Ascending aorta (tissue), 2 donors: ENCODE measurements at regions not wholly inside any gene's neighbourhood (a gene's known extent, or its start where the extent isn't known, plus 50 kb on each side); places are given as distances from the start of the nearest gene placed in this dataset.

Source experiments
- DNase-seq, 2 donors: peaks; one replicate each; pipeline ENCODE4 v3.0.0-alpha.2; 2019; ENCODE audit warnings: low spot score in 2 of 2
- H3K27ac ChIP-seq, 2 donors: fragments of 200-600 bp; sonication (generic); one replicate each; pipeline ENCODE4 v1.5.1; 2016 to 2017; ENCODE audit warnings: mild to moderate bottlenecking in 1 of 2
- H3K27me3 ChIP-seq: fragments of 200-600 bp; sonication (generic); one replicate; pipeline ENCODE4 v1.5.1; 2017
- H3K36me3 ChIP-seq, 2 donors: fragments of 200-600 bp; sonication (generic); one replicate each; pipeline ENCODE4 v1.5.1; 2016
- H3K4me1 ChIP-seq, 2 donors: fragments of 200-600 bp; sonication (generic); one replicate each; pipeline ENCODE4 v1.5.1; 2016 to 2017; ENCODE audit warnings: mild to moderate bottlenecking in 1 of 2
- H3K4me3 ChIP-seq, 2 donors: fragments of 200-600 bp; sonication (generic); one replicate each; pipeline ENCODE4 v1.5.1; 2016 to 2017; ENCODE audit warnings: mild to moderate bottlenecking in 1 of 2
- H3K9me3 ChIP-seq, 2 donors: fragments of 200-600 bp; sonication (generic); one replicate each; pipeline ENCODE4 v1.5.1; 2016
- intact Hi-C: fragments of 100-400 bp; cut with DNase I; formaldehyde crosslinking; loops from one replicate; pipeline ENCODE4 v1.15.1; 2023
- TF ChIP-seq, protein P1 (sequence below), 3 experiments: fragments of 200-600 bp in 2 of 3; fragments of 450-650 bp in 1 of 3; sonication (generic) in 2 of 3; IDR thresholded peaks; one replicate each; pipeline ENCODE4 v1.5.1; 2016 to 2019; ENCODE audit warnings: antibody characterized with exemption in 3 of 3, mild to moderate bottlenecking in 1 of 3, moderate library complexity in 1 of 3

DNA sequence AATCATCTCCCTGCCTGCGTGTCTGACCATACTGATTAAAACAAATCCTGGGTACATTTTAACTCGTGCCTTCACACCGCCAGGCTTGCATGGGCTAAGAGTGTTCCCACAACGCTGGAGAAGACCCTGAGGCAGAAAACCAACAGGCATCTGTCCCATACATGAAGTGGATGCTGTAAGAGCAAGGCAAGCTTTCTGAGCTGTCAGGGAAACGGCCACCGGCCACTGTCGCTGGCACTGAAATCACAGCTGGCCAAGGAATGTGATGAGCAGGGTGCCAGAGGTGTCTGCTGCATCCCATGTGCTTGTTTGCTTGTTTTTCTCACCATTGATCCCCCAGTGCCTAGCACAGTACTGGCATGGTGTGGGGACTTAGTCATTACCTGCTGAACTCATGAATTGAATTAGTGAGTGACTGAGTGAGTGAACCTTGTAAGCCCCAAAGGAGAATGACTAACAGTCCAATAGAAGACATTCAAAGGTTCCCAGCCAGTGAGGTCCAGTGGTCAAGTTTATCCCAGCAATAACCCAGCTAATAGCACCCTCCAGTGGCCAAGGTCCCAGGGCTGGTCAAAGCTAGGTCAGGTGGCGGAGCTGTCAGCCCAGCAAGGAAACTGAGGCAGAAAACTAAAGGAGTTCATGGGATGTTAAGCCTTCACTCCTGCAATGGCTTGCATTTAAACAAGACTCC lies 92.7 kb upstream of the CDH5 start:
- no peak for DNase-seq
- Histone ChIP-seq H3K4me3 (no peak overlapping the region), H3K27me3 (no peaks in the 10 kb centered on the region), H3K4me1 (no peaks in the 10 kb centered on the region), H3K36me3 (no peaks in the 10 kb centered on the region), H3K9me3 (no peaks in the 10 kb centered on the region), H3K27ac (no peak overlapping the region)
- TF ChIP-seq, protein P1, sequence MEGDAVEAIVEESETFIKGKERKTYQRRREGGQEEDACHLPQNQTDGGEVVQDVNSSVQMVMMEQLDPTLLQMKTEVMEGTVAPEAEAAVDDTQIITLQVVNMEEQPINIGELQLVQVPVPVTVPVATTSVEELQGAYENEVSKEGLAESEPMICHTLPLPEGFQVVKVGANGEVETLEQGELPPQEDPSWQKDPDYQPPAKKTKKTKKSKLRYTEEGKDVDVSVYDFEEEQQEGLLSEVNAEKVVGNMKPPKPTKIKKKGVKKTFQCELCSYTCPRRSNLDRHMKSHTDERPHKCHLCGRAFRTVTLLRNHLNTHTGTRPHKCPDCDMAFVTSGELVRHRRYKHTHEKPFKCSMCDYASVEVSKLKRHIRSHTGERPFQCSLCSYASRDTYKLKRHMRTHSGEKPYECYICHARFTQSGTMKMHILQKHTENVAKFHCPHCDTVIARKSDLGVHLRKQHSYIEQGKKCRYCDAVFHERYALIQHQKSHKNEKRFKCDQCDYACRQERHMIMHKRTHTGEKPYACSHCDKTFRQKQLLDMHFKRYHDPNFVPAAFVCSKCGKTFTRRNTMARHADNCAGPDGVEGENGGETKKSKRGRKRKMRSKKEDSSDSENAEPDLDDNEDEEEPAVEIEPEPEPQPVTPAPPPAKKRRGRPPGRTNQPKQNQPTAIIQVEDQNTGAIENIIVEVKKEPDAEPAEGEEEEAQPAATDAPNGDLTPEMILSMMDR (IDR thresholded peaks at IDR 0.05) = no peak
- intact Hi-C loops = no loop called here

DNA sequence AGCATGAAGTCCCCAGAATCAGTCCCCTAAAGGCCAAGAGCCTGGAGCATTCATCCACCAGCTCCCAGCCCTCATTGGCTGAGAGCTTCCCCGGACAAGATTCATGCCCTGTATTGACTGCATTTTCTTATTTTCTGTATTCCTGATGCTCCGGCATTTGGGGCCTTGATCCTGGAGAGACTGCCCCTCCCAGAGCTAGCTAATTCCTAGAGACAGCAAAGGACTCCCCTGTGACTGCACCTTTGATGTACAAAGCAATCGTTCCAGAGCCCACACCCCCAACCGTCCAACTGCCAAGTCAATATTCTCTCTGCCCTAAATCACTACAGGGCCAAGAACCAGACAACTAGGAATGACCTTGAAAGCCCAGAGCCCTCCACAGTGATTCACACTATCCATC lies 93.4 kb upstream of the CDH5 start:
- TF ChIP-seq, protein P1 (IDR thresholded peaks at IDR 0.05) = no peak

GRCh38 chr16:66272461-66272860 lies 94.0 kb upstream of the CDH5 start:
- Histone ChIP-seq H3K27me3 (no peaks in the 10 kb centered on the region), H3K4me1 (no peaks in the 10 kb centered on the region), H3K4me3 (no peak overlapping the region), H3K27ac (no peak overlapping the region), H3K36me3 (no peaks in the 10 kb centered on the region), H3K9me3 (no peaks in the 10 kb centered on the region)
- TF ChIP-seq, protein P1 (IDR thresholded peaks at IDR 0.05) = no peak
- intact Hi-C loops = no loop called here
- no peak for DNase-seq

More for the DNA sequence above, 93.4 kb upstream of the CDH5 start:
- Histone ChIP-seq H3K9me3 (no peaks in the 10 kb centered on the region), H3K4me1 (no peaks in the 10 kb centered on the region), H3K4me3 (no peak overlapping the region), H3K27me3 (no peaks in the 10 kb centered on the region), H3K27ac (no peak overlapping the region), H3K36me3 (no peaks in the 10 kb centered on the region)
- no peak for DNase-seq
- intact Hi-C loops = no loop called here

DNA sequence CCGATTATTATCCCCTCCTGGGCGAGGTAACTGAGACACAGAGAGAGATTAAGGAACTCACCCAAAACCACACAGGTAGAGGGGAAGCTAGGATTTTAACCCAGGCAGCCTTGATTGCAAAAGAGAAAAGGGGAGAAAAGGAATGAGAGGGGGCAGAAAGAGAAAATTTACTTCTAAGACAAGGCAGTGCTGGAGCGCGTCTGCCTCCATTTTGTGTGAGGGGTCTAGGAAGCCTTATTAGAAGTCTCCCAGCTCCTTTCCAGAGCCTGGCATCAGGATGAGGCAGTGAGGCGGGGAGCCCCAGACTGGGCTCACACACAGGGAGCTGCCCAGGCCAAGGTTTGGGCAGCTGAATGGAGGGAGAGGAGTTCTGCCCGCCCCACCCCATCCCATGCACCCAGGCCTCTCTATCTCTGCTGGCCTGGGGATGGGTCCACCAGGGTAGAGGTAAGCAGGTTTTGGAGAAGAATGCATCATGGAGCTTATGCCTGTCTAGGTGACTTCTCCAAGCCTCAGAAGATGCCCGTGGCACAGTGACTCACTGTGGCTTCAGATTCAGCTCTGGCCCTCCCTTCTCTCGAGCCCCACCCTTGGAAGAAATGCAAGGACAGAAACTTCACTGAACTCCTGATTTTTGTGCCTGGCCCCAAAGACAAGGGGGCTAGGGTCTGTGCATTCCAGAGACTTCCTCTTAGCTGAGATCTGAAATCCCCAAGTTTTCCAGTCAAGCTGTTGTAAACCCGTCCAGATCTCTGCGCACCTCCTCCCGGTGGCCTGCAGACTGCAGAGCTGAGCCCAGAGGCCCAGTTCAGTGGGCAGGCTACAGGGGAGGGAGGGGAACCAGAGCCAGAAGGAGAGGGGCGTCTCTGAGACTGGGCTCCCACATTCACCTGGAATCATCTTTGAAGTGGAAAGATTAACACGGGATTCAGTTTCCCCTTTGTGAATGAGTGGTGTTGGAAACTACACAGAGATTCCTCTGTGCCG lies 95.1 kb upstream of the CDH5 start:
- no peaks in the 10 kb centered on the region for H3K9me3 ChIP-seq
- H3K4me3 ChIP-seq = no peak overlapping the region
- no peaks in the 10 kb centered on the region for H3K36me3 ChIP-seq
- DNase-seq = no peak
- TF ChIP-seq, protein P1 (IDR thresholded peaks at IDR 0.05) = no peak
- no peak overlapping the region for H3K27ac ChIP-seq
- intact Hi-C loops = no loop called here
- no peaks in the 10 kb centered on the region for H3K27me3 ChIP-seq
- H3K4me1 ChIP-seq = no peaks in the 10 kb centered on the region

DNA sequence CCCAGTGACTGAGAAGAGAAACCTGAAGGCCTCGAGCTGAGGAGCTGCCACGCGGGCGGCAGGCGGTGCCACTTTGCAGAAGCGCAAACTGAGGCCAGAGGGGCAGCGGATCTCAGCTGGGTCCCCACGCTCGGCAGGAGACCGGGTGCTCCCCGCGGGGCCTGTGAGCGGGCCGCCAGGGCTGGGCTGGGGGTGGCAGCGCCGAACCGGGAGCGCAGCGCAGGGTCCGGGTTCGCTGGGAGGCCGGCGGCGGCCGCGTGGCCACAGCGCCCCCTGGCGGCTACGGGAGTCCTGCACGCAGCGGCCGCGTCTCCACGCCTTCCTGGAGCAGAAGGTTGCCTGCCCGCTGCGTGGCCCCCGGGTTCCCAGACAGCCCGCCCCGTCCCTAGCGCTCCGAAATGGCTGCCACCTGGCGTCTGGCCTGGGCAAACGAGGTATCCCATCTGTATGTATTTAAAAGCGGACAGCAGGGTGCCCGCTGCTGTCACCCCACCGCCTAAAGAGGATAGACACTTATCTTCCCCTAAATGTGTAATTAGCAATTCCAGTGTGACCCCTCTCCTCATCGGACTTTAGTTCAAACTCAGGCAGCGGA lies 96.1 kb upstream of the CDH5 start:
- Histone ChIP-seq H3K4me3 (peak overlapping the region; percentile 41 to 54), H3K36me3 (no peaks in the 10 kb centered on the region), H3K4me1 (no peaks in the 10 kb centered on the region), H3K27ac (no peak overlapping the region), H3K9me3 (no peaks in the 10 kb centered on the region), H3K27me3 (no peaks in the 10 kb centered on the region)
- TF ChIP-seq, protein P1 (IDR thresholded peaks at IDR 0.05) = peak; percentile 70 to 84 (median 84)
- intact Hi-C loops = no loop called here
- DNase-seq = peak in 1 of 2 donors; percentile 74
